Uterus (tissue), 2 donors: ENCODE measurements at regions not wholly inside any gene's neighbourhood (a gene's known extent, or its start where the extent isn't known, plus 50 kb on each side); places are given as distances from the start of the nearest gene placed in this dataset.

ENCODE experiments used
- POLR2A ChIP-seq, 2 donors: fragments of 450-650 bp; IDR thresholded peaks; one replicate each; pipeline ENCODE4 v1.6.1; 2016; ENCODE audit warnings: antibody characterized with exemption in 2 of 2, mild to moderate bottlenecking in 1 of 2, moderate library complexity in 1 of 2
- TF ChIP-seq, protein P1 (sequence below), 4 experiments: fragments of 200-600 bp in 2 of 4; fragments of 450-650 bp in 2 of 4; sonication (generic) in 2 of 4; IDR thresholded peaks; one replicate each; pipeline ENCODE4 v1.5.1; 2016 to 2019; ENCODE audit warnings: antibody characterized with exemption in 4 of 4, mild to moderate bottlenecking in 2 of 4, moderate library complexity in 1 of 4

GRCh38 chr2:67717692-67718091 lies 320.6 kb downstream of the ETAA1 start:
- TF ChIP-seq POLR2A (IDR thresholded peaks at IDR 0.05): no peak
- TF ChIP-seq, protein P1, sequence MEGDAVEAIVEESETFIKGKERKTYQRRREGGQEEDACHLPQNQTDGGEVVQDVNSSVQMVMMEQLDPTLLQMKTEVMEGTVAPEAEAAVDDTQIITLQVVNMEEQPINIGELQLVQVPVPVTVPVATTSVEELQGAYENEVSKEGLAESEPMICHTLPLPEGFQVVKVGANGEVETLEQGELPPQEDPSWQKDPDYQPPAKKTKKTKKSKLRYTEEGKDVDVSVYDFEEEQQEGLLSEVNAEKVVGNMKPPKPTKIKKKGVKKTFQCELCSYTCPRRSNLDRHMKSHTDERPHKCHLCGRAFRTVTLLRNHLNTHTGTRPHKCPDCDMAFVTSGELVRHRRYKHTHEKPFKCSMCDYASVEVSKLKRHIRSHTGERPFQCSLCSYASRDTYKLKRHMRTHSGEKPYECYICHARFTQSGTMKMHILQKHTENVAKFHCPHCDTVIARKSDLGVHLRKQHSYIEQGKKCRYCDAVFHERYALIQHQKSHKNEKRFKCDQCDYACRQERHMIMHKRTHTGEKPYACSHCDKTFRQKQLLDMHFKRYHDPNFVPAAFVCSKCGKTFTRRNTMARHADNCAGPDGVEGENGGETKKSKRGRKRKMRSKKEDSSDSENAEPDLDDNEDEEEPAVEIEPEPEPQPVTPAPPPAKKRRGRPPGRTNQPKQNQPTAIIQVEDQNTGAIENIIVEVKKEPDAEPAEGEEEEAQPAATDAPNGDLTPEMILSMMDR (IDR thresholded peaks at IDR 0.05): no peak
